Vagina (tissue), 2 donors: ENCODE measurements at regions not wholly inside any gene's neighbourhood (a gene's known extent, or its start where the extent isn't known, plus 50 kb on each side); places are given as distances from the start of the nearest gene placed in this dataset.
A peak's percentile ranks its signal among the peaks of the same experiment; 100 is the strongest.

Experiments
- DNase-seq, 2 donors: peaks; one replicate each; pipeline ENCODE4 v3.0.0-alpha.2; 2017; ENCODE audit errors: extremely low spot score in 2 of 2
- H3K27ac ChIP-seq: fragments of 200-600 bp; sonication (generic); one replicate; pipeline ENCODE4 v1.5.1; 2019
- H3K27me3 ChIP-seq: fragments of 200-600 bp; sonication (generic); one replicate; pipeline ENCODE4 v1.5.1; 2019
- H3K36me3 ChIP-seq, 2 donors: fragments of 200-600 bp; sonication (generic); one replicate each; pipeline ENCODE4 v1.5.1; 2017 to 2019
- H3K4me1 ChIP-seq: fragments of 200-600 bp; sonication (generic); one replicate; pipeline ENCODE4 v1.5.1; 2019
- H3K4me3 ChIP-seq, 2 donors: fragments of 200-600 bp; sonication (generic); 1 replicate in 1 of 2; 2 replicates in 1 of 2; pipeline ENCODE4 v1.5.1; 2016 to 2019
- H3K9me3 ChIP-seq: fragments of 200-600 bp; sonication (generic); one replicate; pipeline ENCODE4 v1.5.1; 2019
- CTCF ChIP-seq, 3 experiments: fragments of 450-650 bp in 2 of 3; fragments of 200-600 bp in 1 of 3; sonication (generic) in 1 of 3; IDR thresholded peaks; one replicate each; pipeline ENCODE4 v1.5.1; 2017 to 2019; ENCODE audit warnings: antibody characterized with exemption in 3 of 3, mild to moderate bottlenecking in 2 of 3, moderate library complexity in 2 of 3
- POLR2A ChIP-seq, 2 donors: fragments of 450-650 bp; IDR thresholded peaks; one replicate each; pipeline ENCODE4 v1.6.1; 2017; ENCODE audit warnings: antibody characterized with exemption in 2 of 2, mild to moderate bottlenecking in 2 of 2, moderate library complexity in 2 of 2
- POLR2AphosphoS5 ChIP-seq, 2 donors: sonication (generic); formaldehyde crosslinking; IDR thresholded peaks; one replicate each; pipeline ENCODE4 v1.9.0; 2017; ENCODE audit warnings: antibody characterized with exemption in 2 of 2, mild to moderate bottlenecking in 2 of 2, low read depth in 1 of 2; ENCODE audit not compliant: insufficient read depth in 1 of 2
- intact Hi-C: fragments of 100-400 bp; cut with DNase I; formaldehyde crosslinking; loops from one replicate; pipeline ENCODE4 v1.15.1; 2023

- intact Hi-C loops: no loop called here
- H3K4me3 ChIP-seq: no peak overlapping the region
Observed at GRCh38 chr6:47141171-47141570, 99.0 kb upstream of the ADGRF1 start.

GRCh38 chr6:47138046-47138445, 95.9 kb upstream of the ADGRF1 start:
- H3K9me3 ChIP-seq: no peaks in the 10 kb centered on the region
- no peak overlapping the region for H3K27ac ChIP-seq
- H3K4me3 ChIP-seq: no peak overlapping the region
- H3K36me3 ChIP-seq: no peaks in the 10 kb centered on the region
- intact Hi-C loops: no loop called here
- no peaks in the 10 kb centered on the region for H3K4me1 ChIP-seq
- no peak for DNase-seq
- H3K27me3 ChIP-seq: no peaks in the 10 kb centered on the region
- TF ChIP-seq POLR2A (IDR thresholded peaks at IDR 0.05): no peak
- no peak for TF ChIP-seq POLR2AphosphoS5 (IDR thresholded peaks at IDR 0.05; ENCODE audit: insufficient read depth in 1 of 2, low read depth in 1 of 2)
- no peak for TF ChIP-seq CTCF (IDR thresholded peaks at IDR 0.05)

More at GRCh38 chr6:47141171-47141570, 99.0 kb upstream of the ADGRF1 start:
- Histone ChIP-seq H3K36me3 (no peaks in the 10 kb centered on the region), H3K27ac (no peak overlapping the region), H3K4me1 (no peaks in the 10 kb centered on the region), H3K9me3 (no peaks in the 10 kb centered on the region), H3K27me3 (no peaks in the 10 kb centered on the region)
- no peak for DNase-seq
- TF ChIP-seq POLR2AphosphoS5 (IDR thresholded peaks at IDR 0.05; ENCODE audit: insufficient read depth in 1 of 2, low read depth in 1 of 2) (no peak), CTCF (IDR thresholded peaks at IDR 0.05) (no peak), POLR2A (IDR thresholded peaks at IDR 0.05) (no peak)

- no peak for DNase-seq
- intact Hi-C loops: no loop called here
- no peaks in the 10 kb centered on the region for H3K36me3 ChIP-seq
- H3K4me3 ChIP-seq: no peak overlapping the region
- no peaks in the 10 kb centered on the region for H3K9me3 ChIP-seq
- TF ChIP-seq CTCF (IDR thresholded peaks at IDR 0.05) (no peak), POLR2AphosphoS5 (IDR thresholded peaks at IDR 0.05; ENCODE audit: insufficient read depth in 1 of 2, low read depth in 1 of 2) (no peak), POLR2A (IDR thresholded peaks at IDR 0.05) (no peak)
- H3K27ac ChIP-seq: no peak overlapping the region
- no peaks in the 10 kb centered on the region for H3K4me1 ChIP-seq
- no peaks in the 10 kb centered on the region for H3K27me3 ChIP-seq
Observed at GRCh38 chr6:47137073-47137472, 94.9 kb upstream of the ADGRF1 start.

- intact Hi-C loops: no loop called here
- Histone ChIP-seq H3K9me3 (no peaks in the 10 kb centered on the region), H3K36me3 (no peaks in the 10 kb centered on the region), H3K27me3 (no peaks in the 10 kb centered on the region), H3K4me3 (no peak overlapping the region), H3K4me1 (no peaks in the 10 kb centered on the region), H3K27ac (no peak overlapping the region)
- TF ChIP-seq CTCF (IDR thresholded peaks at IDR 0.05): no peak
- TF ChIP-seq POLR2AphosphoS5 (IDR thresholded peaks at IDR 0.05; ENCODE audit: insufficient read depth in 1 of 2, low read depth in 1 of 2): peak in 1 of 2 donors; percentile 76
- no peak for TF ChIP-seq POLR2A (IDR thresholded peaks at IDR 0.05)
- DNase-seq: no peak
Observed at GRCh38 chr6:47135772-47136171, 93.6 kb upstream of the ADGRF1 start.

- TF ChIP-seq POLR2AphosphoS5 (IDR thresholded peaks at IDR 0.05; ENCODE audit: insufficient read depth in 1 of 2, low read depth in 1 of 2): no peak
- TF ChIP-seq POLR2A (IDR thresholded peaks at IDR 0.05): no peak
- TF ChIP-seq CTCF (IDR thresholded peaks at IDR 0.05): no peak
- no peaks in the 10 kb centered on the region for H3K4me1 ChIP-seq
- H3K36me3 ChIP-seq: no peaks in the 10 kb centered on the region
- no peak overlapping the region for H3K27ac ChIP-seq
- H3K9me3 ChIP-seq: no peaks in the 10 kb centered on the region
- DNase-seq: no peak
- H3K27me3 ChIP-seq: no peaks in the 10 kb centered on the region
- intact Hi-C loops: no loop called here
- H3K4me3 ChIP-seq: no peak overlapping the region
Observed at GRCh38 chr6:47134476-47135189, 92.5 kb upstream of the ADGRF1 start.
